Gastrocnemius medialis (tissue), 4 donors: ENCODE measurements at regions not wholly inside any gene's neighbourhood (a gene's known extent, or its start where the extent isn't known, plus 50 kb on each side); places are given as distances from the start of the nearest gene placed in this dataset.

ENCODE experiments used
- POLR2A ChIP-seq, 2 donors: fragments of 450-650 bp; IDR thresholded peaks; one replicate each; pipeline ENCODE4 v1.6.1; 2017; ENCODE audit warnings: antibody characterized with exemption in 2 of 2, mild to moderate bottlenecking in 2 of 2, moderate library complexity in 2 of 2
- TF ChIP-seq, protein P1 (sequence below), 5 experiments: fragments of 450-650 bp in 3 of 5; fragments of 200-600 bp in 2 of 5; sonication (generic) in 2 of 5; IDR thresholded peaks in 4 of 5; conservative IDR thresholded peaks in 1 of 5; 1 replicate in 4 of 5; 2 replicates in 1 of 5; pipeline ENCODE4 v1.5.1; 2016 to 2019; ENCODE audit warnings: antibody characterized with exemption in 5 of 5, mild to moderate bottlenecking in 3 of 5, moderate library complexity in 3 of 5

DNA sequence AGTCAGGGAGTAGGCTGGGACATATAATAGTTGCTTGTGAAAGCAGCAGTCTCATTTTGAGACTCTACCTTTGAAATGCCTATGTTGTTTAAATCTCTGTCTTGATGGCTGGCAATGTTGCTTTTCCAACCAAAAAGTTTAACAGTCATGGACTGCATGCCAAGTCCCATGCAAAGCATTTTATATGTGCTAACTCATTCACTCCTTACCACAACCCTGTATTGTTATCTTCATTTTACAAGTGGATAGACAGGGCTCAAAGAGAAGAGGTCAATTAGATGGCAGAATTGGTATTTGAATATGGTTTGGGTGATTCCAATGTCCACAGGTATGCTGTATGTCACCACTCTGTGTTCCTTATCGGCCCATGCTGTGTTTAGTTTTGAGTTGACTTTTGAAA is 331.4 kb upstream of the USP24 start:
- TF ChIP-seq, protein P1, sequence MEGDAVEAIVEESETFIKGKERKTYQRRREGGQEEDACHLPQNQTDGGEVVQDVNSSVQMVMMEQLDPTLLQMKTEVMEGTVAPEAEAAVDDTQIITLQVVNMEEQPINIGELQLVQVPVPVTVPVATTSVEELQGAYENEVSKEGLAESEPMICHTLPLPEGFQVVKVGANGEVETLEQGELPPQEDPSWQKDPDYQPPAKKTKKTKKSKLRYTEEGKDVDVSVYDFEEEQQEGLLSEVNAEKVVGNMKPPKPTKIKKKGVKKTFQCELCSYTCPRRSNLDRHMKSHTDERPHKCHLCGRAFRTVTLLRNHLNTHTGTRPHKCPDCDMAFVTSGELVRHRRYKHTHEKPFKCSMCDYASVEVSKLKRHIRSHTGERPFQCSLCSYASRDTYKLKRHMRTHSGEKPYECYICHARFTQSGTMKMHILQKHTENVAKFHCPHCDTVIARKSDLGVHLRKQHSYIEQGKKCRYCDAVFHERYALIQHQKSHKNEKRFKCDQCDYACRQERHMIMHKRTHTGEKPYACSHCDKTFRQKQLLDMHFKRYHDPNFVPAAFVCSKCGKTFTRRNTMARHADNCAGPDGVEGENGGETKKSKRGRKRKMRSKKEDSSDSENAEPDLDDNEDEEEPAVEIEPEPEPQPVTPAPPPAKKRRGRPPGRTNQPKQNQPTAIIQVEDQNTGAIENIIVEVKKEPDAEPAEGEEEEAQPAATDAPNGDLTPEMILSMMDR (IDR thresholded peaks at IDR 0.05 in 4 of 5, conservative IDR thresholded peaks at IDR 0.05 in 1 of 5) = no peak
- no peak for TF ChIP-seq POLR2A (IDR thresholded peaks at IDR 0.05)
